ENCODE measurements at regions not wholly inside any gene's neighbourhood (a gene's known extent, or its start where the extent isn't known, plus 50 kb on each side); places are given as distances from the start of the nearest gene placed in this dataset.

GRCh38 chr5:93017849-93018248, 563.2 kb downstream of the NR2F1-AS1 start:
- intact Hi-C loops (cut with DNase I), result no loop called here
- Histone ChIP-seq H3K36me3 (no peaks in the 10 kb centered on the region), H3K27ac (no peak overlapping the region), H3K4me3 (no peak overlapping the region), H3K27me3 (no peaks in the 10 kb centered on the region), H3K4me1 (no peaks in the 10 kb centered on the region), H3K9me3 (no peaks in the 10 kb centered on the region)
- ATAC-seq (no peak), DNase-seq (no peak)
- TF ChIP-seq CTCF (IDR thresholded peaks at IDR 0.05), result no peak
- WGBS, 2 donors, result 79% methylated on average over 2 of the region's 2 CpGs

DNA sequence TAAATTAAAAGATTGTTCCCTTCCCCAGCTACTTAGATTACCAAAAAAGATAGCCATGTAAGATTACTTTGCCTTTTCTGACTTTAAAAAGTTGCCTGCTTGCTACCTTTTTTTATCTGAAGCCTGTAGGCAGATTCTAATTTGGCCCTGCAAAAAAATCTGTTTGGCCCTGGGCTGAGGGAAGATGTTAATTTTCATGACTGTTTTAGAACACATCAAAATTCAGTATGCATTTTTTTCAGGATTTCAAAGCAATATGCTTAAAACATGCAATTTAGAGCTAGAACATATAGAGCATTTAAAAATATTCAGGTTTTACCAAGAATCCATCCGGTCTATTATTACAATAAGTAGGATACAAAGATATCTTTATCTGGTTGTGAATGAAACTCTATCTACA, 563.6 kb downstream of the NR2F1-AS1 start:
- WGBS, 2 donors, result 89 to 98% methylated on average over 1 of the region's 1 CpG
- H3K36me3 ChIP-seq, result no peaks in the 10 kb centered on the region
- no peaks in the 10 kb centered on the region for H3K27me3 ChIP-seq
- intact Hi-C loops (cut with DNase I), result no loop called here
- ATAC-seq (no peak), DNase-seq (no peak)
- no peak for TF ChIP-seq CTCF (IDR thresholded peaks at IDR 0.05)
- no peaks in the 10 kb centered on the region for H3K4me1 ChIP-seq
- no peaks in the 10 kb centered on the region for H3K9me3 ChIP-seq
- H3K27ac ChIP-seq, result no peak overlapping the region
- no peak overlapping the region for H3K4me3 ChIP-seq

DNA sequence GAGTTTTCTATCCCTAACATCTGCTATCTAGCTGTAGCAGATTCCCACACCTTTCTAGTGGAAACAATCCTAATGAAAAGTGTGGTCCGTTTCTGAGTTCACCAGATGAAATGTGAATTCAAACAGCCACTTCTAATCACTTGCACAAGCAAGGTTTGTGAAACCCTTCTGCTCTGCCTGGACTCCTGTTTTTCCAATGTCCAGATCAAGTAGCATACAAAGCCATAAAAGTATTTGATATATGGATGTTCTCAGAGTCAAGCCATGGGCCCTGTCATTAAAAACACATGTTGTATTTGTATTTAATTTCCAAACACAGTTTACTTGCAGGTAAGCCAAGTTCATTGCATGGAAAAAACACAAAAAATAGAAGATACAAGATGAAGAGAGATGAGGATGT, 570.4 kb downstream of the NR2F1-AS1 start:
- Histone ChIP-seq H3K36me3 (no peaks in the 10 kb centered on the region), H3K4me3 (no peak overlapping the region), H3K9me3 (peaks cover 0 to 3% (median 0%) of the 10 kb centered on the region in 11 donors), H3K27ac (no peak overlapping the region), H3K4me1 (no peaks in the 10 kb centered on the region), H3K27me3 (no peaks in the 10 kb centered on the region)
- intact Hi-C loops (cut with DNase I), result no loop called here
- DNase-seq (no peak), ATAC-seq (no peak)
- no peak for TF ChIP-seq CTCF (IDR thresholded peaks at IDR 0.05)
- WGBS, 2 donors, result 74 to 89% methylated on average over 1 of the region's 1 CpG

DNA sequence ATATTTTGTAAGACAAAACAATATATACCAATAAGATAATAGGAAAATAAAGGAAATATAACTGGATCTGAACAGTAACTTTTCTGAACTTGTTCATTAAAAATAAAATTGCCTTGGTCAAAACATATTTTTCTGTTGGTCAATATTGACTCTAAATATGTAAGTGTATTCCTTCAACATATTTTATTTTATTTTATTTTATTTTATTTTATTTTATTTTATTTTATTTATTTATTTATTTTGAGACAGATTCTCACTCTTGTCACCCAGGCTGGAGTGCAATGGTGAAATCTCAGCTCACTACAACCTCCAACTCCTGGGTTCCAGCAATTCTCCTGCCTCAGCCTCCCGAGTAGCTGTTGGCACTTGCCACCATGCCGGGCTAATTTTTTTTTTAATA, 571.0 kb downstream of the NR2F1-AS1 start:
- 89 to 94% methylated on average over 2 of the region's 2 CpGs for WGBS, 2 donors
- ATAC-seq (no peak), DNase-seq (no peak)
- Histone ChIP-seq H3K4me1 (no peaks in the 10 kb centered on the region), H3K27ac (no peak overlapping the region), H3K27me3 (no peaks in the 10 kb centered on the region), H3K36me3 (no peaks in the 10 kb centered on the region), H3K9me3 (peaks cover 0 to 3% (median 0%) of the 10 kb centered on the region in 11 donors), H3K4me3 (no peak overlapping the region)
- intact Hi-C loops (cut with DNase I), result no loop called here
- TF ChIP-seq CTCF (IDR thresholded peaks at IDR 0.05), result no peak

All from heart right ventricle (tissue), 16 donors.